ENCODE measurements at regions not wholly inside any gene's neighbourhood (a gene's known extent, or its start where the extent isn't known, plus 50 kb on each side); places are given as distances from the start of the nearest gene placed in this dataset.

DNA sequence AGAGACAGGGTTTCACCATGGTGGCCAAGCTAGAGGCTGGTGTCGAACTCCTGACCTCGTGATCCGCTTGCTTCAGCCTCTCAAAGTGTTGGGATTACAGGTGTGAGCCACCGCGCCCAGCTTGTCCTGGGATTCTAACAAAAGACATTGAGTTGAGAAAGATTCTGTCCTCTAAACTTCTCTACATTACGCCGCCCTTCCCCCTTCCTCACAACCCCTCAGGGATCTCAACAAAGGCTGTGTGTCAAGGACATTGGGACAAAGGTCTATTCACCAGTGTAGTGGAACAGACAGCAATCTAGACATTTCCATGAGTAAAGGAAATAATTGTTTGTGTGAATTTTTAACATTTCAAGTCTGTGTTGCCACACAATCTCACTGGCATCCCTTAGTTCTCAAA is 68.8 kb upstream of the KIF5B start:
- intact Hi-C loops (cut with micrococcal nuclease) = no loop called here
- no peak overlapping the region for H3K4me2 ChIP-seq (ENCODE audit: insufficient read depth, low read length)
- DNase-seq (ENCODE audit: extremely low read depth in 1 of 4, low spot score in 3 of 4) (no peak), ATAC-seq (no peak), FAIRE-seq (no peak)
- H3K4me3 ChIP-seq = no peak overlapping the region
- ChIA-PET POLR2A (interaction anchor here (0.5 kb wide), 1 partner anchor 38 kb away, joined by 3 read pairs; no protein-coding TSS in a partner anchor), CTCF (ENCODE audit: low intra/inter-chr PET ratio) (no interaction called here)
- H2AFZ ChIP-seq (ENCODE audit: low read depth, low read length) = no peak overlapping the region
- H3K27ac ChIP-seq (ENCODE audit: extremely low read depth, low read depth, low read length) = no peak overlapping the region
- no peaks in the 10 kb centered on the region; a peak in 1 of 5 replicates for H3K4me1 ChIP-seq (replicated peaks in 1 of 2; ENCODE audit: control insufficient read depth in 2 of 2, insufficient read depth in 2 of 2, low read length in 2 of 2)
- H3K9me1 ChIP-seq (ENCODE audit: control insufficient read depth, insufficient read depth, low read length) = no peaks in the 10 kb centered on the region
- no TSS peak for BruUV-seq (replicated peaks)
- 6% methylated on average over 7 of the region's 7 CpGs for whole genome bisulfite sequencing (ENCODE audit: insufficient coverage, low coverage, missing lambda C conversion rate)
- H3K9me3 ChIP-seq (replicated peaks; ENCODE audit: control insufficient read depth, insufficient read depth, low read depth, low read length) = no peaks in the 10 kb centered on the region
- H3K79me2 ChIP-seq (ENCODE audit: control insufficient read depth, insufficient read depth, low read length) = no peaks in the 10 kb centered on the region
- H3K27me3 ChIP-seq (ENCODE audit: control insufficient read depth in 2 of 2, insufficient read depth in 2 of 2, low read length in 2 of 2) = no peaks in the 10 kb centered on the region; a peak in 1 of 5 replicates
- no peaks in the 10 kb centered on the region for H3K36me3 ChIP-seq (ENCODE audit: control insufficient read depth, insufficient read depth, low read length)
- H4K20me1 ChIP-seq (replicated peaks; ENCODE audit: control insufficient read depth, insufficient read depth, low read length) = no peaks in the 10 kb centered on the region
- in situ Hi-C loops (cut with MboI) = no loop called here
- TF ChIP-seq ZNF282 (CRISPR knock-in tag; IDR thresholded peaks at IDR 0.05) (no peak), COPS2 (conservative IDR thresholded peaks at IDR 0.05) (no peak), ZNF140 (CRISPR knock-in tag; IDR thresholded peaks at IDR 0.05) (no peak), ASH1L (IDR thresholded peaks at IDR 0.05; ENCODE audit: borderline replicate concordance, low read depth, partially characterized antibody) (no peak)
- H3K9ac ChIP-seq (ENCODE audit: insufficient read depth in 1 of 2, low read depth in 2 of 2, low read length in 2 of 2) = no peak overlapping the region

DNA sequence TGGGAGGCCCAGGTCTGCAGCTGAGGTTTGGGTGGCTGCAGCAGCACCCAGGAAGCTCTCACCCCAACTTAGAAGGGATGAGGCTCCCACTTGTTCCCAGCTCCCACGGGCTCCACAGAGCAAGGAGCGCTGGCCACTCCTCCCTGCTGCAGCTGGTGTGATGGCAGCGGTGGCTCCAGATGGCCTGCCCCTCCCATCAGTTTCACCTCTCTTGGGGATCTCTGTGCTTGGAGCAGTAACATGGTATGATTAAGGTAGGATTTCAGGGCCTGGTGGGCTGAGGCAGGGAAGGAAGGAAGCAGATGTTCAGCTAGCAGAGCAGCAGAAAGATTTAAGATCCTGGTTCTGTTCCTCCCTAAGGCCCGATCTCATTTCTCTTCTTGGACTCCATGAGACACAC is 66.8 kb upstream of the KIF5B start:
- H3K9ac ChIP-seq (ENCODE audit: insufficient read depth in 1 of 2, low read depth in 2 of 2, low read length in 2 of 2) = no peak overlapping the region
- H2AFZ ChIP-seq (ENCODE audit: low read depth, low read length) = no peak overlapping the region
- intact Hi-C loops (cut with micrococcal nuclease) = no loop called here
- H3K36me3 ChIP-seq (ENCODE audit: control insufficient read depth, insufficient read depth, low read length) = no peaks in the 10 kb centered on the region
- FAIRE-seq (no peak), DNase-seq (ENCODE audit: extremely low read depth in 1 of 4, low spot score in 3 of 4) (no peak), ATAC-seq (no peak)
- H3K27me3 ChIP-seq (ENCODE audit: control insufficient read depth in 2 of 2, insufficient read depth in 2 of 2, low read length in 2 of 2) = no peaks in the 10 kb centered on the region; a peak in 2 of 5 replicates
- no peaks in the 10 kb centered on the region for H3K9me1 ChIP-seq (ENCODE audit: control insufficient read depth, insufficient read depth, low read length)
- no peak for TF ChIP-seq TAF7 (tag; IDR thresholded peaks at IDR 0.05)
- no peak for TF ChIP-seq POLR2G (IDR thresholded peaks at IDR 0.05; ENCODE audit: low read depth, low read length)
- TF ChIP-seq E2F3 (CRISPR knock-in tag; IDR thresholded peaks at IDR 0.05) = no peak
- no peak overlapping the region for H3K4me2 ChIP-seq (ENCODE audit: insufficient read depth, low read length)
- H3K4me3 ChIP-seq = no peak overlapping the region
- CTCF ChIA-PET (ENCODE audit: low intra/inter-chr PET ratio) = no interaction called here
- no peak overlapping the region for H3K27ac ChIP-seq (ENCODE audit: extremely low read depth, low read depth, low read length)
- in situ Hi-C loops (cut with MboI) = no loop called here
- no peaks in the 10 kb centered on the region; a peak in 1 of 5 replicates for H3K4me1 ChIP-seq (replicated peaks in 1 of 2; ENCODE audit: control insufficient read depth in 2 of 2, insufficient read depth in 2 of 2, low read length in 2 of 2)
- BruUV-seq (replicated peaks) = no TSS peak
- POLR2A ChIA-PET = interaction anchor here (0.6 to 1.0 kb wide), 2 partner anchors 20 to 105 kb away, joined by 3 read pairs; no protein-coding TSS in a partner anchor
- H4K20me1 ChIP-seq (replicated peaks; ENCODE audit: control insufficient read depth, insufficient read depth, low read length) = no peaks in the 10 kb centered on the region
- H3K9me3 ChIP-seq (replicated peaks; ENCODE audit: control insufficient read depth, insufficient read depth, low read depth, low read length) = no peaks in the 10 kb centered on the region
- no peaks in the 10 kb centered on the region for H3K79me2 ChIP-seq (ENCODE audit: control insufficient read depth, insufficient read depth, low read length)
- 15% methylated on average over 3 of the region's 4 CpGs for WGBS (ENCODE audit: insufficient coverage, low coverage, missing lambda C conversion rate)

Measured in K562 (cell line).